Heart left ventricle (tissue), 13 donors: ENCODE measurements at regions not wholly inside any gene's neighbourhood (a gene's known extent, or its start where the extent isn't known, plus 50 kb on each side); places are given as distances from the start of the nearest gene placed in this dataset.

ENCODE experiments used
- CTCF ChIP-seq, 12 donors: fragments of 200-600 bp; sonication (generic) in 4 of 12; IDR thresholded peaks; one replicate each; pipeline versions ENCODE4 v1.5.0 to v1.8.0; 2018 to 2022; ENCODE audit warnings: antibody characterized with exemption in 12 of 12, mild to moderate bottlenecking in 5 of 12
- POLR2A ChIP-seq, 2 donors: fragments of 450-650 bp; IDR thresholded peaks; one replicate each; pipeline ENCODE4 v1.6.1; 2017; ENCODE audit warnings: antibody characterized with exemption in 2 of 2, mild to moderate bottlenecking in 2 of 2, moderate library complexity in 2 of 2
- donor health status: ischemic (EF 13 %, LVEDD 7.1; RV severe dilation, severe dysfunction).
- donor health status: DM: no; HTN: yes; CAD: no.
- donor health status: DM: no; HTN: no; CAD: no.
- donor health status: ischemic (EF 25% LVEDD 6.9; RV normal size, moderate dysfunction).
- donor health status: ischemic (EF 25% LVEDD 5.7; RV mildly dilated, moderate dysfunction).
- donor health status: ischemic (EF 35%, LVEDD 5.7; RV mildly dilated, moderate dysfunction).
- donor health status: nonischemic (EF 11% LVEDD 7.7; RV severe dilation, severe dysfunction).
- donor health status: DM: yes; HTN: yes; CAD: no.
- donor health status: PGD.
- donor health status: ischemic (EF 29% LVEDD 5.4; RV normal size, mild dysfunction).
- donor health status: nonischemic (EF 23%, LVEDD 6.1; RV moderate dilation, normal function).

GRCh38 chr10:113420057-113420732 lies 132.7 kb upstream of the HABP2 start:
- TF ChIP-seq CTCF (IDR thresholded peaks at IDR 0.05) (no peak), POLR2A (IDR thresholded peaks at IDR 0.05) (no peak)
